Motor neuron (in vitro differentiated cells): ENCODE measurements at regions not wholly inside any gene's neighbourhood (a gene's known extent, or its start where the extent isn't known, plus 50 kb on each side); places are given as distances from the start of the nearest gene placed in this dataset.
"Not testable (repeated sequence)": the region's sequence is repeated elsewhere in the genome, so short reads cannot be mapped to it uniquely, and the experiment has no call there.

Experiments
- ATAC-seq, 8 experiments: fragments of 200-7000 bp; cut with Tn5 transposase; replicated peaks in 6 of 8; 2 replicates each; pipeline ENCODE4 v1.8.0; 2021; ENCODE audit warnings: mild to moderate bottlenecking in 8 of 8, moderate library complexity in 8 of 8
- H3K27ac ChIP-seq, 2 donors: fragments of 250-450 bp; sonication (Bioruptor Pico); 2 replicates each; pipeline ENCODE4 v1.9.0; 2021; ENCODE audit warnings: antibody characterized with exemption in 2 of 2, mild to moderate bottlenecking in 2 of 2, moderate library complexity in 1 of 2
- H3K4me1 ChIP-seq, 2 donors: fragments of 250-450 bp; sonication (Bioruptor Pico); replicated peaks in 1 of 2; 2 replicates each; pipeline ENCODE4 v1.6.1; 2021; ENCODE audit warnings: antibody characterized with exemption in 2 of 2, mild to moderate bottlenecking in 2 of 2, moderate library complexity in 1 of 2
- H3K4me3 ChIP-seq, 5 donors: fragments of 250-450 bp; sonication (Bioruptor Pico); 2 replicates each; pipeline ENCODE4 v1.9.0; 2021; ENCODE audit warnings: antibody characterized with exemption in 5 of 5, mild to moderate bottlenecking in 5 of 5, moderate library complexity in 4 of 5
- WGBS, 10 experiments: fragments of 450-650 bp; shearing (Covaris generic); methylation state at CpG; one replicate each; pipeline ENCODE4 v1.0.0; 2022; 5-methylcytosine and 5-hydroxymethylcytosine counted together
- in situ Hi-C, 9 experiments: fragments of 400-800 bp; cut with MboI; loops; one replicate each; pipeline ENCODE4 v1.15.0; 2021; ENCODE audit warnings: low sequenced_read_pairs in 9 of 9, low pct_unique_long_range_greater_than_20kb in 2 of 9; ENCODE audit not compliant: unreplicated experiment in 9 of 9

GRCh38 chr12:72723732-72724131, 451.6 kb downstream of the TRHDE start:
- no peak for ATAC-seq
- Histone ChIP-seq H3K27ac (no peak overlapping the region), H3K4me1 (no peaks in the 10 kb centered on the region), H3K4me3 (no peak overlapping the region)
- 0 to 100% (median 71%) methylated on average over 1 of the region's 1 CpG; no CpG with 5 or more reads in 1 of the 10 experiments for WGBS, 10 experiments
- in situ Hi-C loops = no loop called here

GRCh38 chr12:72729451-72730010, 457.4 kb downstream of the TRHDE start:
- 0 to 89% (median 36%) methylated on average over 1 of the region's 1 CpG; no CpG with 5 or more reads in 2 of the 10 experiments for WGBS, 10 experiments
- no peak for ATAC-seq
- in situ Hi-C loops = no loop called here
- no peak overlapping the region for H3K27ac ChIP-seq
- H3K4me1 ChIP-seq = peaks cover 2 to 3% of the 10 kb centered on the region in 2 donors
- H3K4me3 ChIP-seq = no peak overlapping the region

GRCh38 chr12:72734581-72734980, 462.4 kb downstream of the TRHDE start:
- H3K4me3 ChIP-seq = no peak overlapping the region
- in situ Hi-C loops = no loop called here
- no peak overlapping the region for H3K27ac ChIP-seq
- peak in 1 of 8 experiments; percentile 43 for ATAC-seq
- 25 to 100% (median 88%) methylated on average over 1 to 2 of the region's 2 CpGs; no CpG with 5 or more reads in 1 of the 10 experiments for WGBS, 10 experiments
- H3K4me1 ChIP-seq = peaks cover 0 to under 1% of the 10 kb centered on the region in 2 donors

GRCh38 chr12:72738811-72739210, 466.6 kb downstream of the TRHDE start:
- 6 to 100% (median 50%) methylated on average over 1 to 2 of the region's 2 CpGs; no CpG with 5 or more reads in 2 of the 10 experiments for WGBS, 10 experiments
- ATAC-seq = no peak
- in situ Hi-C loops = no loop called here
- Histone ChIP-seq H3K27ac (no peak overlapping the region), H3K4me1 (no peaks in the 10 kb centered on the region), H3K4me3 (no peak overlapping the region)

- in situ Hi-C loops = no loop called here
- H3K27ac ChIP-seq = no peak overlapping the region
- WGBS, 10 experiments = 0 to 100% (median 92%) methylated on average over 1 of the region's 1 CpG; no CpG with 5 or more reads in 3 of the 10 experiments
- no peak for ATAC-seq
- no peak overlapping the region for H3K4me3 ChIP-seq
- H3K4me1 ChIP-seq = no peaks in the 10 kb centered on the region
Observed at GRCh38 chr12:72740064-72740463, 467.9 kb downstream of the TRHDE start.

GRCh38 chr12:72742568-72742967, 470.4 kb downstream of the TRHDE start:
- no peak for ATAC-seq
- H3K27ac ChIP-seq = no peak overlapping the region
- in situ Hi-C loops = no loop called here
- H3K4me3 ChIP-seq = no peak overlapping the region
- peaks cover 0 to 12% of the 10 kb centered on the region in 2 donors for H3K4me1 ChIP-seq

GRCh38 chr12:72746048-72746447, 473.9 kb downstream of the TRHDE start:
- in situ Hi-C loops = no loop called here
- H3K4me1 ChIP-seq = peaks cover 0 to 12% of the 10 kb centered on the region in 2 donors
- ATAC-seq = peak in 3 of 8 experiments; percentile 52 to 84 (median 79)
- 0 to 80% (median 33%) methylated on average over 1 to 2 of the region's 2 CpGs; no CpG with 5 or more reads in 1 of the 10 experiments for WGBS, 10 experiments
- H3K4me3 ChIP-seq = no peak overlapping the region
- H3K27ac ChIP-seq = no peak overlapping the region

- H3K4me1 ChIP-seq = peaks cover 0 to 12% of the 10 kb centered on the region in 2 donors
- WGBS, 10 experiments = 0 to 93% (median 83%) methylated on average over 2 to 4 of the region's 4 CpGs
- in situ Hi-C loops = no loop called here
Observed at GRCh38 chr12:72747111-72747849, 475.1 kb downstream of the TRHDE start.

GRCh38 chr12:72748971-72749370, 476.8 kb downstream of the TRHDE start:
- WGBS, 10 experiments = 0 to 100% (median 71%) methylated on average over 1 of the region's 1 CpG; no CpG with 5 or more reads in 3 of the 10 experiments
- Histone ChIP-seq H3K4me3 (no peak overlapping the region), H3K27ac (no peak overlapping the region), H3K4me1 (peaks cover 0 to 12% of the 10 kb centered on the region in 2 donors)
- no peak for ATAC-seq
- in situ Hi-C loops = no loop called here

More at GRCh38 chr12:72747111-72747849, 475.1 kb downstream of the TRHDE start:
- Histone ChIP-seq H3K27ac (no peak overlapping the region), H3K4me3 (no peak overlapping the region)
- no peak for ATAC-seq

- in situ Hi-C loops = no loop called here
- no peak for ATAC-seq
- no peak overlapping the region for H3K27ac ChIP-seq
- no peak overlapping the region for H3K4me3 ChIP-seq
- H3K4me1 ChIP-seq = no peaks in the 10 kb centered on the region
- 0 to 100% (median 73%) methylated on average over 1 to 3 of the region's 3 CpGs for WGBS, 10 experiments
Observed at GRCh38 chr12:72753571-72753970, 481.4 kb downstream of the TRHDE start.

GRCh38 chr12:72754026-72754425, 481.9 kb downstream of the TRHDE start:
- ATAC-seq, in situ Hi-C loops, H3K4me3 ChIP-seq, H3K27ac ChIP-seq, H3K4me1 ChIP-seq: not testable (repeated sequence)
- WGBS, 10 experiments = 16 to 100% (median 95%) methylated on average over 2 to 16 of the region's 18 CpGs; no CpG with 5 or more reads in 2 of the 10 experiments

- peak in 4 of 8 experiments; percentile 35 to 75 (median 56) for ATAC-seq
- in situ Hi-C loops = no loop called here
- Histone ChIP-seq H3K4me1 (peaks cover 0 to 10% of the 10 kb centered on the region in 2 donors), H3K4me3 (no peak overlapping the region), H3K27ac (peak overlapping the region in 1 of 2 donors; percentile 29)
- 0 to 83% (median 0%) methylated on average over 1 to 2 of the region's 2 CpGs; no CpG with 5 or more reads in 5 of the 10 experiments for WGBS, 10 experiments
Observed at GRCh38 chr12:72766517-72766916, 494.3 kb downstream of the TRHDE start.

GRCh38 chr12:72774023-72774422, 501.9 kb downstream of the TRHDE start:
- ATAC-seq = no peak
- in situ Hi-C loops = no loop called here
- Histone ChIP-seq H3K4me1 (no peaks in the 10 kb centered on the region), H3K4me3 (no peak overlapping the region), H3K27ac (no peak overlapping the region)
